ENCODE measurements at regions not wholly inside any gene's neighbourhood (a gene's known extent, or its start where the extent isn't known, plus 50 kb on each side); places are given as distances from the start of the nearest gene placed in this dataset.

DNA sequence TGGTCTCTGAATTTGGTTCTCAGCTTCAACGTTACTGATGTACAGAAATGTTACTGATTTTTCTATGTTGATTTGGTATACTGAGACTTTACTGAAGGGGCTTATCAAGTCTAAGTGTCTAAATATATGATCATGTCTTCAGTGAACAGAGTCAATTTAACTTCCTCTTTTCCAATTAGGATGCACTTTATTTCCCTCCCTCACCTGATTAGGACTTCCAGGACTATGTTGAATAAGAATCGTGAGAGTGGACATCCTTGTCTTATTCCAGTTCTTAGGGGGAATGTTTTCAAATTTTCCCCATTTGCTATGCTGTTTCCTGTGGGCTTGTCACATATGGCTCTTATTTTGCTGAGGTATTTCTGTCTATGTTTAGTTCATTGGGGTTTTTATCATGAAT is 349.5 kb downstream of the PRR16 start:
- TF ChIP-seq, protein P1, sequence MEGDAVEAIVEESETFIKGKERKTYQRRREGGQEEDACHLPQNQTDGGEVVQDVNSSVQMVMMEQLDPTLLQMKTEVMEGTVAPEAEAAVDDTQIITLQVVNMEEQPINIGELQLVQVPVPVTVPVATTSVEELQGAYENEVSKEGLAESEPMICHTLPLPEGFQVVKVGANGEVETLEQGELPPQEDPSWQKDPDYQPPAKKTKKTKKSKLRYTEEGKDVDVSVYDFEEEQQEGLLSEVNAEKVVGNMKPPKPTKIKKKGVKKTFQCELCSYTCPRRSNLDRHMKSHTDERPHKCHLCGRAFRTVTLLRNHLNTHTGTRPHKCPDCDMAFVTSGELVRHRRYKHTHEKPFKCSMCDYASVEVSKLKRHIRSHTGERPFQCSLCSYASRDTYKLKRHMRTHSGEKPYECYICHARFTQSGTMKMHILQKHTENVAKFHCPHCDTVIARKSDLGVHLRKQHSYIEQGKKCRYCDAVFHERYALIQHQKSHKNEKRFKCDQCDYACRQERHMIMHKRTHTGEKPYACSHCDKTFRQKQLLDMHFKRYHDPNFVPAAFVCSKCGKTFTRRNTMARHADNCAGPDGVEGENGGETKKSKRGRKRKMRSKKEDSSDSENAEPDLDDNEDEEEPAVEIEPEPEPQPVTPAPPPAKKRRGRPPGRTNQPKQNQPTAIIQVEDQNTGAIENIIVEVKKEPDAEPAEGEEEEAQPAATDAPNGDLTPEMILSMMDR (conservative IDR thresholded peaks at IDR 0.05) = no peak
- no peak for TF ChIP-seq EZH2 (IDR thresholded peaks at IDR 0.05; ENCODE audit: low read depth)
